HL-60 (cell line): ENCODE measurements at regions not wholly inside any gene's neighbourhood (a gene's known extent, or its start where the extent isn't known, plus 50 kb on each side); places are given as distances from the start of the nearest gene placed in this dataset.

Source experiments
- DNase-seq, 2 experiments: peaks; one replicate each; pipeline ENCODE4 v3.0.0-alpha.2; 2010 to 2020; ENCODE audit warnings: low read depth in 1 of 2, low spot score in 1 of 2
- H3K27ac ChIP-seq: fragments of 250-450 bp; sonication (Bioruptor Pico); replicated peaks from 2 replicates; pipeline ENCODE4 v1.5.1; 2020; ENCODE audit warnings: mild to moderate bottlenecking, moderate library complexity
- H3K27me3 ChIP-seq: fragments of 250-450 bp; sonication (Bioruptor Pico); 2 replicates; pipeline ENCODE4 v1.5.1; 2021; ENCODE audit warnings: mild to moderate bottlenecking, moderate library complexity; ENCODE audit not compliant: insufficient read depth, poor library complexity, severe bottlenecking
- H3K4me3 ChIP-seq: replicated peaks from 2 replicates; pipeline ENCODE4 v1.5.1; 2011; ENCODE audit warnings: mild to moderate bottlenecking, control low read depth, low read length; ENCODE audit not compliant: insufficient read depth
- CTCF ChIP-seq: IDR thresholded peaks from one replicate; pipeline ENCODE4 v1.5.1; 2011; ENCODE audit warnings: low read length, control low read depth, inconsistent platforms; ENCODE audit not compliant: insufficient read depth
- GABPA ChIP-seq: IDR thresholded peaks from 2 replicates; pipeline ENCODE4 v1.6.1; 2012; ENCODE audit warnings: low read depth
- POLR2AphosphoS5 ChIP-seq: IDR thresholded peaks from 2 replicates; pipeline ENCODE4 v1.6.1; 2012; ENCODE audit warnings: low read depth
- REST ChIP-seq: IDR thresholded peaks from 2 replicates; pipeline ENCODE4 v1.6.1; 2012; ENCODE audit warnings: low read depth; ENCODE audit not compliant: insufficient replicate concordance
- SPI1 ChIP-seq: IDR thresholded peaks from 2 replicates; pipeline ENCODE4 v1.6.1; 2012; ENCODE audit warnings: low read depth, mild to moderate bottlenecking, borderline replicate concordance

GRCh38 chr10:124338276-124338925 lies 80.3 kb downstream of the OAT start:
- no peak overlapping the region for H3K27ac ChIP-seq
- no peak for DNase-seq
- TF ChIP-seq POLR2AphosphoS5 (no peak), CTCF (no peak), GABPA (no peak), SPI1 (no peak), REST (no peak)
- H3K27me3 ChIP-seq, result no peaks in the 10 kb centered on the region
- no peak overlapping the region for H3K4me3 ChIP-seq

- TF ChIP-seq GABPA (no peak), SPI1 (no peak), CTCF (no peak), REST (no peak), POLR2AphosphoS5 (no peak)
- Histone ChIP-seq H3K27me3 (no peaks in the 10 kb centered on the region), H3K4me3 (no peak overlapping the region), H3K27ac (no peak overlapping the region)
- DNase-seq, result no peak
Measured at GRCh38 chr10:124336186-124336585, 82.5 kb downstream of the OAT start.

GRCh38 chr10:124333931-124334330 lies 84.8 kb downstream of the OAT start:
- Histone ChIP-seq H3K27me3 (no peaks in the 10 kb centered on the region), H3K27ac (no peak overlapping the region), H3K4me3 (no peak overlapping the region)
- no peak for DNase-seq
- TF ChIP-seq CTCF (no peak), GABPA (no peak), REST (no peak), POLR2AphosphoS5 (no peak), SPI1 (no peak)
